Mesendoderm (in vitro differentiated cells): ENCODE measurements at regions not wholly inside any gene's neighbourhood (a gene's known extent, or its start where the extent isn't known, plus 50 kb on each side); places are given as distances from the start of the nearest gene placed in this dataset.
A peak's percentile ranks its signal among the peaks of the same experiment; 100 is the strongest.

Source experiments
- DNase-seq: peaks from one replicate; pipeline ENCODE4 v3.0.0; 2013
- H2AK5ac ChIP-seq: 2 replicates; pipeline ENCODE4 v1.6.1; 2013; ENCODE audit warnings: low read length, inconsistent platforms
- H2BK120ac ChIP-seq: 2 replicates; pipeline ENCODE4 v1.6.1; 2013; ENCODE audit warnings: low read depth, mild to moderate bottlenecking, low read length, moderate library complexity, mixed read lengths
- H2BK15ac ChIP-seq: replicated peaks from 2 replicates; pipeline ENCODE4 v1.6.1; 2013; ENCODE audit warnings: low read depth, mild to moderate bottlenecking, moderate library complexity
- H2BK5ac ChIP-seq: 2 replicates; pipeline ENCODE4 v1.6.1; 2013; ENCODE audit warnings: low read length, inconsistent platforms
- H3K18ac ChIP-seq: 2 replicates; pipeline ENCODE4 v1.6.1; 2013; ENCODE audit warnings: mild to moderate bottlenecking, low read length, mixed read lengths
- H3K23ac ChIP-seq: one replicate; pipeline ENCODE4 v1.6.1; 2013; ENCODE audit warnings: low read length
- H3K27ac ChIP-seq: 2 replicates; pipeline ENCODE4 v1.5.1; 2013; ENCODE audit warnings: low read depth, mild to moderate bottlenecking, inconsistent platforms, low read length, moderate library complexity
- H3K27me3 ChIP-seq: 2 replicates; pipeline ENCODE4 v1.6.1; 2013; ENCODE audit warnings: low read length, control low read depth, mild to moderate bottlenecking, inconsistent platforms; ENCODE audit not compliant: insufficient read depth, poor library complexity
- H3K36me3 ChIP-seq: 2 replicates; pipeline ENCODE4 v1.6.1; 2013; ENCODE audit warnings: low read length, inconsistent platforms; ENCODE audit not compliant: control insufficient read depth, insufficient read depth
- H3K4ac ChIP-seq: one replicate; pipeline ENCODE4 v1.6.1; 2013; ENCODE audit warnings: low read depth, mild to moderate bottlenecking, low read length, moderate library complexity
- H3K4me1 ChIP-seq: 2 replicates; pipeline ENCODE4 v1.6.1; 2013; ENCODE audit warnings: low read depth, low read length, inconsistent platforms; ENCODE audit not compliant: control insufficient read depth
- H3K4me2 ChIP-seq: 2 replicates; pipeline ENCODE4 v1.6.1; 2013; ENCODE audit warnings: low read length
- H3K4me3 ChIP-seq: 2 replicates; pipeline ENCODE4 v1.5.1; 2013; ENCODE audit warnings: mild to moderate bottlenecking, low read length
- H3K56ac ChIP-seq: one replicate; pipeline ENCODE4 v1.6.1; 2013; ENCODE audit warnings: low read length
- H3K79me1 ChIP-seq: 2 replicates; pipeline ENCODE4 v1.6.1; 2013; ENCODE audit warnings: low read length, inconsistent platforms
- H3K79me2 ChIP-seq: 2 replicates; pipeline ENCODE4 v1.6.1; 2013; ENCODE audit warnings: mild to moderate bottlenecking, low read length; ENCODE audit not compliant: control insufficient read depth, insufficient read depth
- H3K9ac ChIP-seq: 2 replicates; pipeline ENCODE4 v1.6.1; 2013; ENCODE audit warnings: low read length, inconsistent platforms
- H4K5ac ChIP-seq: one replicate; pipeline ENCODE4 v1.6.1; 2013; ENCODE audit warnings: low read length
- H4K8ac ChIP-seq: one replicate; pipeline ENCODE4 v1.6.1; 2013; ENCODE audit warnings: low read depth, mild to moderate bottlenecking, control low read depth, low read length, moderate library complexity
- WGBS: extraction: QIAGEN DNeasy Blood & Tissue Kit; methylation state at CpG from one replicate; pipeline ENCODE4 v1.1.7; 2013; ENCODE audit warnings: low lambda C conversion rate, missing lambda C conversion rate; ENCODE audit not compliant: insufficient coverage; ENCODE audit errors: extremely low coverage; 5-methylcytosine and 5-hydroxymethylcytosine counted together

- H3K4me1 ChIP-seq, result no peaks in the 10 kb centered on the region
- H3K18ac ChIP-seq, result no peak overlapping the region
- H4K8ac ChIP-seq, result no peak overlapping the region
- no peak overlapping the region for H2AK5ac ChIP-seq
- no peak overlapping the region for H3K4me2 ChIP-seq
- no peak overlapping the region for H3K56ac ChIP-seq
- H3K4ac ChIP-seq, result no peak overlapping the region
- no peaks in the 10 kb centered on the region for H3K36me3 ChIP-seq
- DNase-seq, result no peak
- H3K23ac ChIP-seq, result no peak overlapping the region
- H3K79me1 ChIP-seq, result no peaks in the 10 kb centered on the region
- H3K79me2 ChIP-seq, result no peaks in the 10 kb centered on the region
- H2BK120ac ChIP-seq, result no peak overlapping the region
- WGBS, result no CpG with 5 or more reads among the region's 3 CpGs
- no peak overlapping the region for H3K4me3 ChIP-seq
- no peak overlapping the region for H3K9ac ChIP-seq
- H3K27ac ChIP-seq, result no peak overlapping the region
- H4K5ac ChIP-seq, result no peak overlapping the region
- H3K27me3 ChIP-seq, result no peaks in the 10 kb centered on the region
- H2BK5ac ChIP-seq, result no peak overlapping the region
- no peak overlapping the region for H2BK15ac ChIP-seq
Measured at GRCh38 chr15:35170207-35170606, 85.1 kb upstream of the NANOGP8 start.

- Histone ChIP-seq H4K5ac (no peak overlapping the region), H3K27me3 (no peaks in the 10 kb centered on the region), H2AK5ac (no peak overlapping the region), H3K4ac (no peak overlapping the region), H3K27ac (no peak overlapping the region), H3K18ac (no peak overlapping the region), H3K4me2 (no peak overlapping the region), H2BK15ac (no peak overlapping the region), H2BK120ac (no peak overlapping the region), H3K36me3 (no peaks in the 10 kb centered on the region), H3K4me3 (no peak overlapping the region), H3K79me1 (no peaks in the 10 kb centered on the region), H3K4me1 (no peaks in the 10 kb centered on the region), H3K9ac (no peak overlapping the region), H2BK5ac (no peak overlapping the region), H4K8ac (no peak overlapping the region), H3K79me2 (no peaks in the 10 kb centered on the region), H3K23ac (no peak overlapping the region), H3K56ac (no peak overlapping the region)
- no peak for DNase-seq
- no CpG with 5 or more reads among the region's 4 CpGs for WGBS
Measured at GRCh38 chr15:35168464-35168863, 83.4 kb upstream of the NANOGP8 start.

GRCh38 chr15:35167675-35168074, 82.6 kb upstream of the NANOGP8 start:
- H3K79me2 ChIP-seq, result no peaks in the 10 kb centered on the region
- H2BK15ac ChIP-seq, result no peak overlapping the region
- no peak overlapping the region for H2BK120ac ChIP-seq
- H3K4me3 ChIP-seq, result no peak overlapping the region
- no peaks in the 10 kb centered on the region for H3K4me1 ChIP-seq
- H3K4ac ChIP-seq, result no peak overlapping the region
- no peak overlapping the region for H4K8ac ChIP-seq
- no peak overlapping the region for H3K27ac ChIP-seq
- no CpG with 5 or more reads among the region's 2 CpGs for WGBS
- DNase-seq, result no peak
- no peak overlapping the region for H2BK5ac ChIP-seq
- no peak overlapping the region for H4K5ac ChIP-seq
- H3K79me1 ChIP-seq, result no peaks in the 10 kb centered on the region
- H3K27me3 ChIP-seq, result no peaks in the 10 kb centered on the region
- H3K18ac ChIP-seq, result no peak overlapping the region
- no peak overlapping the region for H3K9ac ChIP-seq
- H2AK5ac ChIP-seq, result no peak overlapping the region
- H3K23ac ChIP-seq, result no peak overlapping the region
- no peak overlapping the region for H3K56ac ChIP-seq
- H3K36me3 ChIP-seq, result no peaks in the 10 kb centered on the region
- no peak overlapping the region for H3K4me2 ChIP-seq

- no peak overlapping the region for H3K18ac ChIP-seq
- no peak overlapping the region for H3K56ac ChIP-seq
- H2BK5ac ChIP-seq, result no peak overlapping the region
- H2BK120ac ChIP-seq, result no peak overlapping the region
- no peaks in the 10 kb centered on the region for H3K79me1 ChIP-seq
- no peak overlapping the region for H3K23ac ChIP-seq
- H2AK5ac ChIP-seq, result no peak overlapping the region
- no peaks in the 10 kb centered on the region for H3K4me1 ChIP-seq
- H3K36me3 ChIP-seq, result no peaks in the 10 kb centered on the region
- no peaks in the 10 kb centered on the region for H3K79me2 ChIP-seq
- no peak overlapping the region for H3K4me3 ChIP-seq
- H3K9ac ChIP-seq, result no peak overlapping the region
- no peak overlapping the region for H4K5ac ChIP-seq
- no peaks in the 10 kb centered on the region for H3K27me3 ChIP-seq
- H3K4me2 ChIP-seq, result no peak overlapping the region
- no peak overlapping the region for H3K4ac ChIP-seq
- H2BK15ac ChIP-seq, result peak overlapping the region; percentile 64
- whole genome bisulfite sequencing, result no CpG with 5 or more reads among the region's 3 CpGs
- H3K27ac ChIP-seq, result no peak overlapping the region
- no peak overlapping the region for H4K8ac ChIP-seq
- peak; percentile 92 for DNase-seq
Measured at GRCh38 chr15:35166730-35167359, 81.8 kb upstream of the NANOGP8 start.

- H2BK5ac ChIP-seq, result no peak overlapping the region
- no peaks in the 10 kb centered on the region for H3K4me1 ChIP-seq
- no peak overlapping the region for H3K9ac ChIP-seq
- no peaks in the 10 kb centered on the region for H3K36me3 ChIP-seq
- H3K4me3 ChIP-seq, result no peak overlapping the region
- H3K27ac ChIP-seq, result no peak overlapping the region
- H4K5ac ChIP-seq, result no peak overlapping the region
- no peaks in the 10 kb centered on the region for H3K79me2 ChIP-seq
- no peak overlapping the region for H3K18ac ChIP-seq
- no peak overlapping the region for H3K56ac ChIP-seq
- WGBS, result no CpG with 5 or more reads among the region's 1 CpG
- no peaks in the 10 kb centered on the region for H3K79me1 ChIP-seq
- H3K4ac ChIP-seq, result no peak overlapping the region
- H4K8ac ChIP-seq, result no peak overlapping the region
- no peak overlapping the region for H2BK120ac ChIP-seq
- H2AK5ac ChIP-seq, result no peak overlapping the region
- H2BK15ac ChIP-seq, result no peak overlapping the region
- H3K23ac ChIP-seq, result no peak overlapping the region
- H3K4me2 ChIP-seq, result no peak overlapping the region
- DNase-seq, result no peak
- no peaks in the 10 kb centered on the region for H3K27me3 ChIP-seq
Measured at GRCh38 chr15:35161694-35162093, 76.6 kb upstream of the NANOGP8 start.

- Histone ChIP-seq H3K9ac (no peak overlapping the region), H3K27me3 (no peaks in the 10 kb centered on the region), H3K56ac (no peak overlapping the region), H3K79me2 (no peaks in the 10 kb centered on the region), H3K79me1 (no peaks in the 10 kb centered on the region), H3K4me1 (no peaks in the 10 kb centered on the region), H2BK15ac (no peak overlapping the region), H3K4me3 (no peak overlapping the region), H4K5ac (no peak overlapping the region), H3K23ac (no peak overlapping the region), H2AK5ac (no peak overlapping the region), H4K8ac (no peak overlapping the region), H2BK120ac (no peak overlapping the region), H3K4me2 (no peak overlapping the region), H3K4ac (no peak overlapping the region), H3K18ac (no peak overlapping the region), H3K36me3 (no peaks in the 10 kb centered on the region), H2BK5ac (no peak overlapping the region), H3K27ac (no peak overlapping the region)
- no peak for DNase-seq
- no CpG with 5 or more reads among the region's 2 CpGs for WGBS
Measured at GRCh38 chr15:35159170-35159569, 74.1 kb upstream of the NANOGP8 start.
